Stomach (tissue), 4 donors: ENCODE measurements at regions not wholly inside any gene's neighbourhood (a gene's known extent, or its start where the extent isn't known, plus 50 kb on each side); places are given as distances from the start of the nearest gene placed in this dataset.

Experiments used
- CTCF ChIP-seq, 7 experiments: fragments of 450-650 bp in 4 of 7; fragments of 200-600 bp in 3 of 7; sonication (generic) in 3 of 7; IDR thresholded peaks; one replicate each; pipeline ENCODE4 v1.5.1; 2016 to 2019; ENCODE audit warnings: antibody characterized with exemption in 7 of 7, control low read depth in 2 of 7, mild to moderate bottlenecking in 1 of 7
- EP300 ChIP-seq: sonication (generic); formaldehyde crosslinking; IDR thresholded peaks from one replicate; pipeline ENCODE4 v1.6.1; 2017; ENCODE audit warnings: antibody characterized with exemption
- POLR2AphosphoS5 ChIP-seq, 3 donors: sonication (generic); formaldehyde crosslinking; IDR thresholded peaks; one replicate each; pipeline ENCODE4 v1.6.1; 2016; ENCODE audit warnings: antibody characterized with exemption in 3 of 3

- no peak for TF ChIP-seq CTCF (IDR thresholded peaks at IDR 0.05)
- no peak for TF ChIP-seq EP300
- TF ChIP-seq POLR2AphosphoS5 (IDR thresholded peaks at IDR 0.05), result no peak
Observed at GRCh38 chr11:82599836-82600235, 133.8 kb downstream of the FAM181B start.
